K562 (cell line): ENCODE measurements at regions not wholly inside any gene's neighbourhood (a gene's known extent, or its start where the extent isn't known, plus 50 kb on each side); places are given as distances from the start of the nearest gene placed in this dataset.

Experiments used
- ATAC-seq: fragments of 200-7000 bp; cut with Tn5 transposase; 3 replicates; pipeline ENCODE4 v1.9.1; 2020; ENCODE audit warnings: moderate library complexity
- BruUV-seq: library from RNA; stranded (reverse); fragments of 400-500 nt; replicated peaks from 2 replicates; lab custom pipeline; 2021; lab: Mats Ljungman, UMichigan
- CTCF ChIA-PET: fragments of 300-600 bp; formaldehyde crosslinking; extraction: SDS; loops from one replicate; lab custom pipeline; 2021; ENCODE audit warnings: low intra/inter-chr PET ratio; lab: Yijun Ruan, JAX
- POLR2A ChIA-PET: fragments of 300-600, 350-650 bp; sonication (Branson Sonifier 250); formaldehyde crosslinking; extraction: SDS; loops from one replicate; lab custom pipeline; 2021; ENCODE audit warnings: antibody characterized with exemption, inconsistent platforms; lab: Yijun Ruan, JAX
- DNase-seq, 4 experiments: peaks; one replicate each; pipeline versions ENCODE4 v3.0.0 to v3.0.0-alpha.2; 2011 to 2018; ENCODE audit warnings: low spot score in 3 of 4, mixed read lengths in 3 of 4; ENCODE audit errors: extremely low read depth in 1 of 4
- FAIRE-seq: peaks from 2 replicates; lab custom pipeline; 2011; peaks lifted over from hg19 to GRCh38; lab: Jason Lieb, UNC
- H2AFZ ChIP-seq: 2 replicates; pipeline ENCODE4 v1.6.0; 2011; ENCODE audit warnings: low read depth, low read length, control low read depth, inconsistent platforms
- H3K27ac ChIP-seq: fragments of 200-600 bp; 3 replicates; pipeline ENCODE4 v1.8.0; 2011; ENCODE audit warnings: low read depth, mild to moderate bottlenecking, control low read depth, inconsistent platforms, low read length, moderate library complexity, mixed read lengths; ENCODE audit errors: extremely low read depth
- H3K27me3 ChIP-seq, 2 experiments: fragments of 300-600 bp in 1 of 2; 2 replicates in 1 of 2; 3 replicates in 1 of 2; pipeline versions ENCODE4 v1.6.0 to v1.8.0; 2011; ENCODE audit warnings: inconsistent platforms in 2 of 2, low read length in 2 of 2, mild to moderate bottlenecking in 1 of 2, mixed read lengths in 1 of 2, moderate library complexity in 1 of 2; ENCODE audit not compliant: control insufficient read depth in 2 of 2, insufficient read depth in 2 of 2
- H3K36me3 ChIP-seq: fragments of 300-600 bp; 3 replicates; pipeline ENCODE4 v1.8.0; 2011; ENCODE audit warnings: mild to moderate bottlenecking, low read length, inconsistent platforms; ENCODE audit not compliant: control insufficient read depth, insufficient read depth
- H3K4me1 ChIP-seq, 2 experiments: fragments of 200-600 bp in 1 of 2; replicated peaks in 1 of 2; 2 replicates in 1 of 2; 3 replicates in 1 of 2; pipeline versions ENCODE4 v1.5.1 to v1.8.0; 2011; ENCODE audit warnings: inconsistent platforms in 2 of 2, low read length in 2 of 2, mild to moderate bottlenecking in 1 of 2, mixed read lengths in 1 of 2, moderate library complexity in 1 of 2; ENCODE audit not compliant: control insufficient read depth in 2 of 2, insufficient read depth in 2 of 2
- H3K4me2 ChIP-seq: 2 replicates; pipeline ENCODE4 v1.6.1; 2011; ENCODE audit warnings: low read length, control low read depth, inconsistent platforms, mixed read lengths; ENCODE audit not compliant: insufficient read depth
- H3K4me3 ChIP-seq: fragments of 200-600 bp; sonication (generic), shearing (Covaris generic); 2 replicates; pipeline ENCODE4 v1.5.1; 2016; ENCODE audit warnings: control low read depth, inconsistent platforms
- H3K79me2 ChIP-seq: fragments of 200-600 bp; 3 replicates; pipeline ENCODE4 v1.8.0; 2011; ENCODE audit warnings: low read length, inconsistent platforms; ENCODE audit not compliant: control insufficient read depth, insufficient read depth
- H3K9ac ChIP-seq, 2 experiments: 2 replicates each; pipeline versions ENCODE4 v1.6.0 to v1.6.1; 2011; ENCODE audit warnings: low read depth in 2 of 2, low read length in 2 of 2, control low read depth in 1 of 2, inconsistent platforms in 1 of 2, mild to moderate bottlenecking in 1 of 2, mixed read lengths in 1 of 2; ENCODE audit not compliant: insufficient read depth in 1 of 2
- H3K9me1 ChIP-seq: one replicate; pipeline ENCODE4 v1.6.0; 2011; ENCODE audit warnings: inconsistent platforms, mild to moderate bottlenecking, low read length, moderate library complexity; ENCODE audit not compliant: control insufficient read depth, insufficient read depth
- H3K9me3 ChIP-seq: replicated peaks from 2 replicates; pipeline ENCODE4 v1.5.1; 2011; ENCODE audit warnings: low read depth, low read length, inconsistent platforms; ENCODE audit not compliant: control insufficient read depth, insufficient read depth
- H4K20me1 ChIP-seq: replicated peaks from 2 replicates; pipeline ENCODE4 v1.6.1; 2011; ENCODE audit warnings: low read length, inconsistent platforms, mixed read lengths; ENCODE audit not compliant: control insufficient read depth, insufficient read depth
- ARID1B ChIP-seq: fragments of 450-650 bp; IDR thresholded peaks from 2 replicates; pipeline ENCODE4 v1.6.1; 2016; ENCODE audit warnings: antibody characterized with exemption, mild to moderate bottlenecking, inconsistent platforms
- CBFA2T3 ChIP-seq: fragments of 450-650 bp; IDR thresholded peaks from 2 replicates; pipeline ENCODE4 v1.6.1; 2017
- CREB5 ChIP-seq: fragments of 250-450 bp; sonication (Bioruptor Pico); IDR thresholded peaks from 2 replicates; pipeline ENCODE4 v1.5.0; 2020; ENCODE audit warnings: mild to moderate bottlenecking
- PHB2 ChIP-seq: fragments of 450-650 bp; IDR thresholded peaks from 2 replicates; pipeline ENCODE4 v1.6.1; 2017; ENCODE audit warnings: low read depth
- POLR2AphosphoS2 ChIP-seq: IDR thresholded peaks from 2 replicates; pipeline ENCODE4 v1.6.1; 2012; ENCODE audit warnings: low read length, improper control_type of control experiment
- STAT5A ChIP-seq: IDR thresholded peaks from 2 replicates; pipeline ENCODE4 v1.6.1; 2012; ENCODE audit warnings: low read length, inconsistent platforms, borderline replicate concordance
- ZNF408 ChIP-seq: fragments of 250-450 bp; sonication (Bioruptor Pico); IDR thresholded peaks from 2 replicates; pipeline ENCODE4 v1.4.0; 2020; ENCODE audit warnings: low read depth, mild to moderate bottlenecking, moderate library complexity
- in situ Hi-C: fragments of 300-500 bp; cut with MboI; formaldehyde crosslinking; loops from 4 replicates; pipeline ENCODE4 v1.15.0; 2018; ENCODE audit warnings: inconsistent platforms, mixed read lengths
- intact Hi-C: fragments of 100-400 bp; cut with micrococcal nuclease; formaldehyde crosslinking; loops from 2 replicates; pipeline ENCODE4 v1.14.2; 2022
- TF ChIP-seq, protein P1 (sequence below): sonication (generic); formaldehyde crosslinking; IDR thresholded peaks from 2 replicates; pipeline ENCODE4 v1.4.0; 2020; ENCODE audit warnings: mild to moderate bottlenecking, missing genetic modification reagents
- TF ChIP-seq, protein P2 (sequence below): fragments of 200-800 bp; sonication (Bioruptor generic); IDR thresholded peaks from 2 replicates; pipeline ENCODE4 v1.6.1; 2017; ENCODE audit warnings: missing genetic modification characterization, missing compliant biosample characterization
- TF ChIP-seq, protein P3 (sequence below): sonication (generic); formaldehyde crosslinking; IDR thresholded peaks from 2 replicates; pipeline ENCODE4 v1.9.0; 2022; ENCODE audit warnings: mild to moderate bottlenecking, missing genetic modification reagents
- TF ChIP-seq, protein P4 (sequence below): fragments of 250-450 bp; sonication (Bioruptor Pico); IDR thresholded peaks from 2 replicates; pipeline ENCODE4 v1.8.0; 2022; ENCODE audit warnings: moderate library complexity, mild to moderate bottlenecking, inconsistent platforms

DNA sequence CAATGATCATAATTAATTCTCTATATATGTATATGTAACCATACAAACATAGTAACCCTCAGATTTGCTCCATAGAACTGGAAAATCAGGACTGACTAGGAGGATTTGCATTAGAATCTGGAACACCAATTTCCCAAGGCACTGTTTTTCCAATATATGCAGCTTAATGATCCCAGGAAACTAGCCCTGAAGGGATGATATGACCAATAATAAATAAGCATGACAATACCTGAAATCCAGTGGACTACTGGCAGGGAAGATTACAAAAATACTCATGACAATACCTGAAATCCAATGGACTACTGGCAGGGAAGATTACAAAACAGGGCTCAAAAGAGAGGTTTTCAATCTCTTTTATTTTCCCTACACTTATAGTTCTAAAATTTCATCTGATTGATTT is 98.4 kb downstream of the PCDH7 start:
- no peaks in the 10 kb centered on the region for H3K27me3 ChIP-seq
- H3K4me1 ChIP-seq: no peaks in the 10 kb centered on the region
- DNase-seq: no peak
- no peaks in the 10 kb centered on the region for H3K9me1 ChIP-seq
- no peak overlapping the region for H3K9ac ChIP-seq
- H3K27ac ChIP-seq: no peak overlapping the region
- in situ Hi-C loops: no loop called here
- intact Hi-C loops: no loop called here
- ChIA-PET CTCF (no interaction called here), POLR2A (no interaction called here)
- no peak overlapping the region for H3K4me3 ChIP-seq
- no peak overlapping the region for H2AFZ ChIP-seq
- no peak for ATAC-seq
- no TSS peak for BruUV-seq
- no peaks in the 10 kb centered on the region for H3K79me2 ChIP-seq
- no peak for FAIRE-seq
- TF ChIP-seq, protein P1, sequence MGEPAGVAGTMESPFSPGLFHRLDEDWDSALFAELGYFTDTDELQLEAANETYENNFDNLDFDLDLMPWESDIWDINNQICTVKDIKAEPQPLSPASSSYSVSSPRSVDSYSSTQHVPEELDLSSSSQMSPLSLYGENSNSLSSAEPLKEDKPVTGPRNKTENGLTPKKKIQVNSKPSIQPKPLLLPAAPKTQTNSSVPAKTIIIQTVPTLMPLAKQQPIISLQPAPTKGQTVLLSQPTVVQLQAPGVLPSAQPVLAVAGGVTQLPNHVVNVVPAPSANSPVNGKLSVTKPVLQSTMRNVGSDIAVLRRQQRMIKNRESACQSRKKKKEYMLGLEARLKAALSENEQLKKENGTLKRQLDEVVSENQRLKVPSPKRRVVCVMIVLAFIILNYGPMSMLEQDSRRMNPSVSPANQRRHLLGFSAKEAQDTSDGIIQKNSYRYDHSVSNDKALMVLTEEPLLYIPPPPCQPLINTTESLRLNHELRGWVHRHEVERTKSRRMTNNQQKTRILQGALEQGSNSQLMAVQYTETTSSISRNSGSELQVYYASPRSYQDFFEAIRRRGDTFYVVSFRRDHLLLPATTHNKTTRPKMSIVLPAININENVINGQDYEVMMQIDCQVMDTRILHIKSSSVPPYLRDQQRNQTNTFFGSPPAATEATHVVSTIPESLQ (CRISPR knock-in tag): no peak
- TF ChIP-seq, protein P2, sequence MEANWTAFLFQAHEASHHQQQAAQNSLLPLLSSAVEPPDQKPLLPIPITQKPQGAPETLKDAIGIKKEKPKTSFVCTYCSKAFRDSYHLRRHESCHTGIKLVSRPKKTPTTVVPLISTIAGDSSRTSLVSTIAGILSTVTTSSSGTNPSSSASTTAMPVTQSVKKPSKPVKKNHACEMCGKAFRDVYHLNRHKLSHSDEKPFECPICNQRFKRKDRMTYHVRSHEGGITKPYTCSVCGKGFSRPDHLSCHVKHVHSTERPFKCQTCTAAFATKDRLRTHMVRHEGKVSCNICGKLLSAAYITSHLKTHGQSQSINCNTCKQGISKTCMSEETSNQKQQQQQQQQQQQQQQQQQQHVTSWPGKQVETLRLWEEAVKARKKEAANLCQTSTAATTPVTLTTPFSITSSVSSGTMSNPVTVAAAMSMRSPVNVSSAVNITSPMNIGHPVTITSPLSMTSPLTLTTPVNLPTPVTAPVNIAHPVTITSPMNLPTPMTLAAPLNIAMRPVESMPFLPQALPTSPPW (CRISPR knock-in tag): no peak
- TF ChIP-seq ZNF408 (CRISPR knock-in tag) (no peak), ARID1B (no peak), PHB2 (no peak), CBFA2T3 (no peak), STAT5A (no peak), POLR2AphosphoS2 (no peak), CREB5 (no peak)
- TF ChIP-seq, protein P3, sequence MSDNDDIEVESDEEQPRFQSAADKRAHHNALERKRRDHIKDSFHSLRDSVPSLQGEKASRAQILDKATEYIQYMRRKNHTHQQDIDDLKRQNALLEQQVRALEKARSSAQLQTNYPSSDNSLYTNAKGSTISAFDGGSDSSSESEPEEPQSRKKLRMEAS (CRISPR knock-in tag): no peak
- TF ChIP-seq, protein P4, sequence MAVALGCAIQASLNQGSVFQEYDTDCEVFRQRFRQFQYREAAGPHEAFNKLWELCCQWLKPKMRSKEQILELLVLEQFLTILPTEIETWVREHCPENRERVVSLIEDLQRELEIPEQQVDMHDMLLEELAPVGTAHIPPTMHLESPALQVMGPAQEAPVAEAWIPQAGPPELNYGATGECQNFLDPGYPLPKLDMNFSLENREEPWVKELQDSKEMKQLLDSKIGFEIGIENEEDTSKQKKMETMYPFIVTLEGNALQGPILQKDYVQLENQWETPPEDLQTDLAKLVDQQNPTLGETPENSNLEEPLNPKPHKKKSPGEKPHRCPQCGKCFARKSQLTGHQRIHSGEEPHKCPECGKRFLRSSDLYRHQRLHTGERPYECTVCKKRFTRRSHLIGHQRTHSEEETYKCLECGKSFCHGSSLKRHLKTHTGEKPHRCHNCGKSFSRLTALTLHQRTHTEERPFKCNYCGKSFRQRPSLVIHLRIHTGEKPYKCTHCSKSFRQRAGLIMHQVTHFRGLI (CRISPR knock-in tag): no peak
- no peak overlapping the region for H3K4me2 ChIP-seq
- no peaks in the 10 kb centered on the region for H3K36me3 ChIP-seq
- no peaks in the 10 kb centered on the region for H3K9me3 ChIP-seq
- no peaks in the 10 kb centered on the region for H4K20me1 ChIP-seq
